NCI-H2171 treated with DMSO at 0.1 percent for 48 hours (cell line): ENCODE measurements at regions not wholly inside any gene's neighbourhood (a gene's known extent, or its start where the extent isn't known, plus 50 kb on each side); places are given as distances from the start of the nearest gene placed in this dataset.
A peak's percentile ranks its signal among the peaks of the same experiment; 100 is the strongest.
"Not testable (repeated sequence)": the region's sequence is repeated elsewhere in the genome, so short reads cannot be mapped to it uniquely, and the experiment has no call there.

ENCODE experiments used
- DNase-seq: peaks from one replicate; lab custom pipeline; 2025; lab: John Stamatoyannopoulos, UW

DNA sequence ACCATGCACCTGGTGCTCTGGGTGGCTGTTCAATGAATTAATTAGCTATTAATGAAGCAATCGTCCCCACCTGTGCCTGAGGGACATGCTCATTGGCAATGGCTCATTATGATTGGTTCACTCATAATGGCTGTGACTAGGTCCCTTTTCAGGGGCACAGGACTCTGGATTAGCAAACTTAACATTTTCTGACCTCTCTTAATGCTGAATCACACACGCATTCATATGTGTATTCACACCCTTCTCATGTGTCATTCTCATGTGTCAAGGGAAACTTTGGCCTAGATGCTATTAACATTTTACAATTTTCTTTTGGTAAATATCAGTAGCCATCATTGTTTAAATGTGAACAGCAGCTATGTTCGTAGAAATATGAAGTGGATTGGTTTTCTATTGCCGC lies 98.9 kb upstream of the PMAIP1 start:
- DNase-seq: no peak

DNA sequence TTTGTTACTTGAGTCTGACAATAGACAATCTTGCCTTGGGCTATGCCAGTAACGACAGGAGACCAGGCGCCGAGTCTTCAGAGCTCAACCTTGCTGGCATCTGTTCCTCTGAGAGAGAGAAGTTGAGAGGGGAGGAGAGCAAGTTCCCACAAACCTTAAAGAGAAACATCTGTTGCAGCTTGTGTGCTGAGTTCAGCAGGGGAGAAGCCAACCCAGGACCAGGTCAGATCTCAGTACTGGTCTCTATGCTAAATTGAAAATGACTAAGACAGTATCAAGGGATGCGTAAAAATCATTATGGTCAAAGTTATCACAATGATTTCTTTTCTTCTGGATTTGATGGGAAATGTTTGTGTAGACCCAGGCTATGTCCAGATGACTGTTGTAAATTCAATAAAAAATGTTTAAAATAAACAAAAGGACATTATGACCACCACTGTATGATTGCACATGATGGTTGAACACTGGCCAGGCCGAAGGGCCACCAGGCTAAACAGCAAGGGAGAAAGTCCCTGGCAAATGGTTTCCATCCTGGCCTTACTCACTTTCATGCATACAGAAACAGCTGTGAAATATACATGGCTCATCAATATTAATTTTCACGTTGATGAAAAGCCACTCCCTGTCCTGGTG lies 100.3 kb upstream of the PMAIP1 start:
- DNase-seq: peak; percentile 43

DNA sequence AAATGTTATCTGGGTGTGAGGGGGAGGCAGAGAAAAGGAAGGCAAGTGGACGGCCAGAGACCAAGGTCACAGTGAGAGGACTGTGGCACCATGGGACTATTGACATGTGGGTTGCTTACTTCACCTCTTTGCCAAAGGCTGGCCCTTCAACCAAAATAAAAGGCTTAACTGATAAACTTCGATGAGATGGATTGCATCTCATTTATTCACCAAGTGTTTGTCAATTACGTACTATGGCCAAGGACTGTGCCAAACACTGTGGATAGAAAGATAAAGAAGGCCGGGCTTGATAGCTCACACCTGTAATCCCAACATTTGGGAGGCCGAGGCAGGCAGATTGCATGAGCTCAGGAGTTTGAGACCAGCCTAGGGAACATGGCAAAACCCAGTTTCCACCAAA lies 98.7 kb upstream of the CCBE1 start:
- DNase-seq: no peak

GRCh38 chr18:59792353-59792752 lies 95.1 kb upstream of the CCBE1 start:
- DNase-seq: no peak

DNA sequence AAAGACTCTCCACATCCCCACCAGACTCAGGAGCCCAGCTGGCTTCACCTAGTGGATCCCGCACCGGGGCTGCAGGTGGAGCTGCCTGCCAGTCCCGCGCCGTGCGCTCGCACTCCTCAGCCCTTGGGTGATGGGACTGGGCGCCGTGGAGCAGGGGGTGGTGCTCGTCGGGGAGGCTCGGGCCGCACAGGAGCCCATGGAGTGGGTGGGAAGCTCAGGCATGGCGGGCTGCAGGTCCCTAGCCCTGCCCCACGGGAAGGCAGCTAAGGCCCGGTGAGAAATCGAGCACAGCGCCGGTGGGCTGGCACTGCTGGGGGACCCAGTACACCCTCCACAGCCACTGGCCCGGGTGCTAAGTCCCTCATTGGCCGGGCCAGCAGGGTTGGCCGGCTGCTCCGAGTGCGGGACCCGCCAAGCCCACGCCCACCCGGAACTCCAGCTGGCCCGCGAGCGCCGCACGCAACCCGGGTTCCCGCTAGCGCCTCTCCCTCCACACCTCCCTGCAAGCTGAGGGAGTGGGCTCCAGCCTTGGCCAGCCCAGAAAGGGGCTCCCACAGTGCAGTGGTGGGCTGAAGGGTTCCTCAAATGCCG lies 93.2 kb upstream of the CCBE1 start:
- DNase-seq: not testable (repeated sequence)

GRCh38 chr18:59788791-59789106 lies 91.5 kb upstream of the CCBE1 start:
- peak; percentile 13 for DNase-seq

GRCh38 chr18:59787998-59788790 lies 91.0 kb upstream of the CCBE1 start:
- DNase-seq: peak; percentile 9

DNA sequence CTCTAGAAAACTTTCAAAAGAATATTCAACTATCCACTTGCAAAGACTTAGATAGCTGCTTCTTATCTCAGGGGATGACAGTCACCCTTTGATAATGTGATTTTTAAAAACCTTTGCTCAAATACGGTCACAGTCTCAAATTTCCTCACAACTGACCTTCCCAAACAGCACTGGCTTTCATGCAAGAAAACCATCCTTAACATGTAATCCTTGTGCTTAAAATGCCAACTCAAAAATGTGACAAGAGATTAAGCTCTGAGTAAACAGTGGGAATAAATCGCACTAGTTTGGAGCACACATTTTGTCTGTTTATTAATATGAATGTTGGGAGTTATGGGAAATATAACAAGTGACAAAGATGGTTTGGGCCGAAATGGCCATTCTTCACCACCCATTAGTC lies 87.5 kb upstream of the CCBE1 start:
- DNase-seq: no peak

DNA sequence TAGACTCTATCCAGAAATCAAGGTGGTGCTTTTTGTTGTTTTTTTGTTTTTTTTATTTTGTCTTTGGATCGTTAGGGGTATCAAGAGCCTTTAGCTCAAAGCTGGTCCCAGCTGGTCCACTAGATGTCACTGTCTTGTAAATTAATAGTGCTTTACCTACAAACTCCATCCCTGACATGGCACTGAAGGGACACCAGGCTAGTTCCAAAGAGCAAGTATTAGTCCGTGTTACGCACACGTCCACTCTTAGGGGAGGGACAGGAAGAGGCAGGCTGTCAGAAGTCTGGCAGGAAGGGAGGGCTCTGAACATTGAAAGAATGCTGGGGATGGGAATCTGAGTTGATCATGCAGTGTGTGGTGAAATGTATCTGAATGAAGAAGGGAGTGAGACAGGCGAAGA lies 85.9 kb upstream of the CCBE1 start:
- peak; percentile 81 for DNase-seq

DNA sequence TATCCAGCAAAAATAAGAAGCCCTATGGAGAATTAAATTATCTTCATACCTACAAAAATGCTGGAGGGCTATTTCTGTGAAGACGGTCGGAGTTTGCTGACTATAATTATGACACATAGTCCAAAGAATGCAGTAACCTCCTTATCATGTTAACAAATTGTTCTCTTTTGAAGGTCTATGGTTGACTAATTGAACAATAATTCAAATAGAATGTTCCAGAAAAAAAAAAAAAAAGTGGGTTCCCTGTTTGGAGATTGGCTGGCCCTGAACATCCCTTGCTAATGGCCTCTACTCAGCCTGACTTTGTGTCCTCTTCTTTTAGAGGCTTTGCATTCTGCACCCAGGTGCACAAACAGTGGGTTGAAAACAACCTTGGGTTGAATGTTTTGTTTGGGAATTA lies 82.8 kb upstream of the CCBE1 start:
- DNase-seq: no peak

- DNase-seq: no peak
These were observed 81.2 kb upstream of the CCBE1 start for GRCh38 chr18:59778434-59778833.

GRCh38 chr18:59777636-59778035 lies 80.4 kb upstream of the CCBE1 start:
- no peak for DNase-seq

DNA sequence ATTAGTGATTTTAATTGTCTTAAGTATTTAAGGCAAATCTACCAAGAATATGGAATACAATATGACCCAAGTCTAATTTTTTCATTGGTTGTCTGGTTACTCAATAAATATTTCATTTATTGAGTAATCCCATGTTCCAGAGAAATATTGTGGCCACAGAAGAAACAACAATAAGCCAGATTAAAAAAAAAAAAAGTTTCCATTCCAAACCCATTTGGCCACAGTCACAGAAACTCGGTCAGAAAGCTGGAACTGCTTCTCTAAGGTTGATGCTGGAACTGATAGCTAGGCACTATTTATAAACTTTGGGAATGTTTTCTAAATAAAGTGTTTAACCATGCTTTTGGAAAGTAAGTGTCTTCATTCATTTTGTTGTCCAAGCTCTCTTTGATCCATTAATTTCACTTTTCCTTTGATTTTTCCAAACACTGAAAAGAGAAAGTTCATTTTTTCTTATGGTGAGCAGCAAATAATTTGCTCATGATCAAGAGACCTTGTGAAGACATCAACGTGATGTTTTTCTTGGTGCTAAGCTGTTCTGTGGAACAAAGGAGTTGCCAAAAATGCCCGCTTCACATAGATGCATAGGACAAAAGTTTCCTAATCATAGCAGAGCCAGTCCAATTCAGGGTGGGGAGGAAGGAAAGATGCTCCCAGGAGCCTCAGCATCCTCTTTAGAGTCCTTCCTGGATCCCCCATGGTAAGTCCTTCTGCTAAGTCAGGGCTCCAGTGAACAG lies 72.1 kb upstream of the CCBE1 start:
- no peak for DNase-seq

GRCh38 chr18:59768409-59768808 lies 71.2 kb upstream of the CCBE1 start:
- no peak for DNase-seq

DNA sequence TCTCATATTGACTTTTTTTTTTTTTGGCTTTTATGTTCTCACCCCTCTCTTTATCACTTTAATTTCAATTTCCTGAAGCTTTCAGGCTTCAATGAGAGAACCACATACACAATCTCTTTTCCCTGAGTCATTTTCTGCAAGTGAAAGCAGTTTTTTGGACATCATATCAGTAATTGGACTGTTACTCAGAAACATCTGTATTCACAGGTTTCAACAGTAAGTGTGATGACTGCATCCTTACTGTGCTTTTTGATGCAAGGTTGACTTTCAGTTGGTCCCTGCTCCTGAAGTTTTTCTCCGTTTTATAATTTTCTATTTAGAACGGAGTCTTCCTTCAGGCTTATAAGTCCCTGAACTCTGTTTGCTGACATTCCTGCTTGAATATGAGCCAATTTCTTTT lies 70.5 kb upstream of the CCBE1 start:
- no peak for DNase-seq

DNA sequence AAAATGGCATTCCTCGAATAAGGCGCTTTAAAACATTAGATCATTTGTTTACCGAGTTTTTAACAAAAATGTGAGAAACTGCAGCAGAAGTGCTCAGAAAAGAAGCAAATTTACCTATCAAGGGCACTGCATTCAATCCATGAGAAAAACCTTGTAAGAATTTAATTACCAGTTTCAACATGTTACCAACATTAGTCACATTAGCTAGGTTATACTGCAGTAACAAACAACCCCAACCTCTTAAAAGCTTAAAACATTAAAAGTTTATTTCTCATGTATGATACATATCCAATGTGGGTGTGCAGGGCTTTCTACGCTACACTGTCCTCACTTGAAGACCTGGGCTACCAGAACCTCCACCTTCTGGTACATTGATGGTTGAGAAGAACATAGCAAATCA lies 68.1 kb upstream of the CCBE1 start:
- no peak for DNase-seq

DNA sequence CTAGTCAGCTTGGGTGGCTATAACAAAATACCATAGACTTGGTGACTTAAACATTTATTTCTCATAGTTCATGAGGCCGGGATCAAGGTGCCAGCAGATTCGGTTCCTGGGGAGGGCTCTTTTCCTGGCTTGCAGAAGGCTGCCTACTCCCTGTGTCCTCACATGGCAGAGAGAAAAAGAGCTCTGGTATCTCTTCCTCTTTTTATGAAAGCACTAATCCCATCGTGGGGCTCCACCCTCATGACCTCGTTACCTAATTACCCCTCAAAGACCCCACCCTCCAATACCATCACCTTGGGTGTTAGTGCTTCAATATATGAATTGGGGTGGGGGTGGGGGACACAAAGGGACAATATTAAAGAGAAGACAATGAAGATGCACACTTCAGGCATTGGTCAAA lies 67.1 kb upstream of the CCBE1 start:
- no peak for DNase-seq

DNA sequence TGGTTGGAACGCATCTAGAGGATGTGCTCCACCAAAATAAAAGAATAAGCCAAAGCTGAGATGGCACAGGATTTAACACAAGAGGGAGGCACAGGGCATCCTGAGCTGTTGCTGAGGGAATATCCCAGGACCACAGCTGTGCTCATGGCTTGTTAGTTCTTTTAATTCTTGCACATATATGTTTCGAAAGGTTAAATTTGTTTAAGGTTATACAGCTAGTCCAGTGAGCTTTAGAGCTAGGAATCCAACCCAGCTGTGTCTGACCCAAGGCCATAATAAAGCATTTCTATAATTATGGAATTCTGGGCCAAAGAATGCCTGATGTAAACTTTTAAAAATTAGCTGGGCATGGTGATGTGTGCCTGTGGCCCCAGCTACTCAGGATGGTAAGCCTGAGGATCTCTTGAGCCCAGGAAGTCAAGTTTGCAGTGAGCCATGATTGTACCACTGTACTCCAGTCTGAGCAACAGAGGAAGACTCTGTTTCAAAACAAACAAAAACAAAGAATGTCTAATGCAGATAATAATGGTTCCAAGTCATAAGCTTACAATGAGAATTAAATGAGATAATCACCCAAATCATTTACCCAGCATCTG lies 66.4 kb upstream of the CCBE1 start:
- no peak for DNase-seq

GRCh38 chr18:59760619-59761600 lies 63.7 kb upstream of the CCBE1 start:
- DNase-seq: no peak

DNA sequence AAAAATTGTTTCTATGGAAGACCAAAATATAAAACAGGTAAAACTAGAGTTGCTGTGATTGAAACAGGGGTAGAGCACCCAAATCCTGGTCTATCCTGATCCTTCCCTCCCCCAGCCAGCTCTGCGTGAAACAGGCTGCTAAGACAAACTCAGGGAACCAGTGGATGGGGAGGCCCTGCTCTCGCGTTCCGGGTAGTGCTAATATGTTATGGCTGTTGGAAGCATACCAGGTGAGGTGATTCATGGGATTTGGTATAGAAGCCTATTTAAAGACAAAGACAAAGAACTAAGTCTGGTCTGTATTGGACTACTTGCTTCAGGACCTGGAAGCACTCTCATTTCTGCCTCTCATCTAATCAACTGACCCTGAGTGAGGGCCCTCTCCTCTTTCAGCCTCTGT lies 63.0 kb upstream of the CCBE1 start:
- DNase-seq: no peak

- DNase-seq: no peak
These were observed 61.6 kb upstream of the CCBE1 start for GRCh38 chr18:59758837-59759236.
